SK-N-DZ (cell line): ENCODE measurements at regions not wholly inside any gene's neighbourhood (a gene's known extent, or its start where the extent isn't known, plus 50 kb on each side); places are given as distances from the start of the nearest gene placed in this dataset.

ENCODE experiments used
- DNase-seq: peaks from one replicate; pipeline ENCODE4 v3.0.0-alpha.2; 2015; ENCODE audit warnings: low spot score

- DNase-seq: no peak
Measured at GRCh38 chr12:63090716-63091115, 60.3 kb downstream of the AVPR1A start.

- no peak for DNase-seq
Measured at GRCh38 chr12:63086149-63086915, 64.7 kb downstream of the AVPR1A start.

DNA sequence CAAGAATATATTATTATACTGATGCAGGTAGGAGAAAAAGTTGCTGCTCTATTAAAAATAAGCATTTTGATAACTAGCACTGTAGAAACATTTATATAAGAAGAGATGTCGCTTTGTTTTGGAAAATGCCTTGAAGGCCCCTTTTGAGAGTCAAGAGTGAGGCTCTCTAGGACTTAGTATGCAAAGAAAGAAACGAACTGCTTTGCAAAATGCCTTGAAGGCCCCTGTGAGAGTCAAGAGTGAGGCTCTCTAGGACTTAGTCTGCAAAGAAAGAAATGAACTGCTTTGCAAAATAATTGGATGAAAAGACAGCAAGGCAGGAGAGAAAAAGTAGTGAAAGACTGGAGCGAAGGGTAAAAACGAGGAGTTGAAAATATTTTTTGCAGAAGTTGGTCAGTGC is 65.9 kb downstream of the AVPR1A start:
- DNase-seq: no peak

DNA sequence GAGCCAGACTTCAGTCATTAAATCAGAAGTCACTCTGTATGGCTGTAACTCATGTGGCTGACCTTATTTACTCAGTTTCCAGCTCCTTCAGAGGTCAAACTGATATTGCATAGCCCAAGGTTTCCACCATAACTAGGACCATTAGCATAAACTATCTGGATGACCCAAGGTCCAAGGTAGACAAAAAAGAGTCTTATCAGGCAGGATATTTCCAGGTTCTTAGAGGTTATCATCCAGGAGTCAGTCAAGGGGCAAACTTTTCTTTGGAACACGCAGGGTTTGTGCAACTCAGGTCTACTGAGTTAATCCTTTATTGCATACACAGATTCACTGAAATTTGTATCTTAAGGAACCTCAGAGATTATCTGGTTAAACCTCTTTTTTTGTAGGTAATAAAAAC is 66.5 kb downstream of the AVPR1A start:
- no peak for DNase-seq

DNA sequence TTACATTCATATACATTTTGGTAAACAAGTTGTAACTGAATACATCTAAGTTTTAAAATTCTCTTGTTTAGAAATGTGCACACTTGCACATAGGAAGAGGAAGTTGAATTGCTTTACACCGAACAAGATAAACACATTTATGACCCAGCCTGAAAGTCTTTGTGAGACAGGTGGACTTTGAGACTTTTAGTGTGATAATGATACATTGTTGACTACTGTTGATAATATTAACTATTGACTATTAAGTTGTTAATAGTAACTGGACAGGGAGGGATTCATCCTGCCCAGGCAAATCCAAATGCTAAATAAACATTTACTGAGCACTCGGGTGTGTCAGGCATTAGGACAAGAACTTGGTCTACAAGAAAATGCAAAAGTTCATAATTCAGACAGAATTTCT is 68.0 kb downstream of the AVPR1A start:
- no peak for DNase-seq

- DNase-seq: no peak
Measured at GRCh38 chr12:63079791-63080502, 71.1 kb downstream of the AVPR1A start.

GRCh38 chr12:63078906-63079305 is 72.1 kb downstream of the AVPR1A start:
- DNase-seq: no peak

DNA sequence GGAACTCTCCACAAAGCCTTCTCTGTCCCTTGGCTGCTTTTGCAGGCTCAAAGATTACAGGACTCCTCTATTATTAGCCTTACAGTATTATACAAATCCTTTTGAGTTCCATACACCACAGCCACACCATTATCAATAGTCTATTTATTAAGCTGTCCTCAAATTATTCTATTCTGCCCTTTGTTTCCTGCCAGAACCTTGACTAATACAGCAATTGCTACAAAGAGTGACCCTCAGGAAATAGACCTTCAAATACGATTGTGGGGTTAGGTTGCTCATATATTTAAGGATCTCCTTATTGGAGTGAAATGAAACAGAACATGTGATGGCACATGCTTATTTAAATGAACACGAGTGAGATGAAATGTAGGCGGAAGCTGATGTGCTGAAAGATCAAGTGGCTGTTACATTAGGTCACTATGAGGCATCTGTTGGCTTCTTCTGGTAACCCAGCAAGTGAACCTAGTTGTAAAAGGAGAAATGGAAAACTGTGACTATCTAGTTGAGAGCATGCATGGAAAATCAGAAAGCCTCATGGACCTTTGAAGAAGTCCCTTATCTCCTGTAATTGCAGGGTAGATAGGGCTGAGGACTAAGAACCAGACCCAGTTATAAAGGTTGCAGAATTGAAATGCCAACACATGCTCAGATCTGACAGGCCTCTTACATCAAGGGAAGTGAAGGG is 75.5 kb downstream of the AVPR1A start:
- DNase-seq: no peak

- DNase-seq: peak; percentile 13
Measured at GRCh38 chr12:63070709-63071108, 80.3 kb downstream of the AVPR1A start.

DNA sequence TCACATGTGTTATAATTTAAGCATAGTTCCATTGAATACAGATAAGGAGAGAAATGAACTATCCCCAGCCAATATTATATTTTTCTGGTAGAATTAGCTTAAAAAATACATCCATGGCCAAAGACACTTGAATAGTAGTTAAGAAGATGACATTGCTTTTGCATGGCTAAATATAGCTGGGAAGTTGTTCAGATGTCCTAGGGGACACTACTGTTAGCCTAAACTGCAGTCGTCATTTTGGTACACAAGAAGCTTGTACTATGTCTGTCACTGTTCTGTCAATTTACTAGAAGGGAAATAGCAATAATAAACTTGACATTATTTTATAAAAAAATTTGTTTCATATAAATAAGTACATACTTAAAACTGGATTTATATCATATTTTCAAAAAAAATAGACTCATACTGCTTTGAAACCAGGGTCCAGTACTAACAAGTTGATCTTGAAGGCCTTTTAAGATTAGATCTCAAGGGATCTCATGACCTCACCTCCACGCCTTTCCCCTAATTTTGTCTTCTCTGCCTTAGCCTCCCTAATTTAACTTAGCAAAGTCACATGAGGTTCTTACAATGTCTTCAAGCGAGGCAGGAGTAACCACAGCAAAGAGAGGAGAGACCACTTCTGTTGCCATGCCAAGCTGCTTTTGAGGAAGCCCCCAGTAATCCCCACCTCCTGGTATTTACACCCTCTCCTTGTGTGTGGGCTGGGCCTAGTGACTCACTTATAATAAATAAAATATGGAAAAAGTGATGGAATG is 81.0 kb downstream of the AVPR1A start:
- DNase-seq: no peak

DNA sequence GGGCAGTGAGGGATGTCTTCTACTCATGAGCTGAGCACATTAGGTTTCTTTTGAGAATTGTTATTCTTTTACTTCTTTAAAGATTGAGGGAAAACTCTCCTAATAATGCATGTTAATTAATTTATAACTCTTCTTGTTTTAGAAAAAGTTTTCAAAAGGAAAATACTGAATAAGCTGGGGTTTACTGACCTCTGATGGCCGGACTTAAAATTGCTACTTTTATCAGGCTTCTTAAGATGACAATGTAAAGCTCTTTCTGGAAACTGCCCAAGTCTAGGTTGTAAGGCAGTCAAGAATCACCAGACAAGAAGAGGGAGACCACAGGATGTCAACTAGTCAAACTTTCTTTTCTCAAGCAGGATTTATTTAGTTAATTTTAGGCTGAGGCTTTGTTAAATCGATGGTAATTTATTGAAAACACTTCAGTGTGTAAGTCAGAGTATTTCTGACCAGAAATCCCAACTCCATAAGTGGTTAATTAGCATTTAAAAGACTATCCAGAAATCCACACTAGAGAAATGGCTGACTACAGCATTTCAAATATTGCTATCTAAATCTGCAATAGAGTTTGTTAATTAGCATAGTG is 82.1 kb downstream of the AVPR1A start:
- peak; percentile 49 for DNase-seq

DNA sequence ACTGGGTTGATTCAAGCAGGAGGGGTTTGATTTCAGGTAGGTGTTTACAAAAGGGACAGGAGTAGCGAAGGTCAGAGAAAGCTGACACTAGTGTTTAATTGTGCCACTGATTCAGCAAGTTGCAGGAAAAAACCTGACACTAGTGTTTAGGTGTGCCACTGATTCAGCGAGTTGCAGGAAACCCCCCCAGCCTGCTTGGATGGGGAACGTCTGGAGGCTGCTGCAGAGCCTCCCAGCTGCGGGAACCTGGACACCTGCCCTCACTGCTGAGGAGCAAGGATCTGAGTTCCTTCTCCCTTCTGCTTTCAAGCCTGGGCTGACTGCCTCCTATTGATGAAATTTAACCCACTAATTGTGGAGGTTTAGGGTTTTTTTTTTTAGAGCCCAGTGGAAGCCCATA is 84.2 kb downstream of the AVPR1A start:
- DNase-seq: peak; percentile 24

DNA sequence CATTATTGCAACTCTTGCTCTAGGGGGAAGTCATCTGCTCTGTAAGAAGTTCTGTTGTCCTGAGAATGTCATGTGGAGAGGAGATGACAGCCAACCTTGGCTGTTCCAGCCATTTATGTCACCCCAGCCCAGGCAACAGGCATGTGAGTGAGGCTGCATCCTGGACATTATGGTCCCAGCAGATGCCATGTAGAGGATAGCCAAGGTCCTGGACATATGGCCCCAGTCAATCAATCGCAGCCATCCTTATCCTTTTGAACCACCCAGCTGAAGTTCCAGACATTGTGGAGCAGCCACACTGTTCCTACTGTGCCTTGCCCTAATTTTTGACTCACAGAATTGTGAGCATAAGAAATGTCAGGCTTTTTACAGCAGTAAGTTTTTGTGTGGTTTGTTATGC is 84.9 kb downstream of the AVPR1A start:
- no peak for DNase-seq

- no peak for DNase-seq
Measured at GRCh38 chr12:63064080-63064479, 86.9 kb downstream of the AVPR1A start.

- DNase-seq: no peak
Measured at GRCh38 chr12:63056649-63057048, 94.4 kb downstream of the AVPR1A start.

DNA sequence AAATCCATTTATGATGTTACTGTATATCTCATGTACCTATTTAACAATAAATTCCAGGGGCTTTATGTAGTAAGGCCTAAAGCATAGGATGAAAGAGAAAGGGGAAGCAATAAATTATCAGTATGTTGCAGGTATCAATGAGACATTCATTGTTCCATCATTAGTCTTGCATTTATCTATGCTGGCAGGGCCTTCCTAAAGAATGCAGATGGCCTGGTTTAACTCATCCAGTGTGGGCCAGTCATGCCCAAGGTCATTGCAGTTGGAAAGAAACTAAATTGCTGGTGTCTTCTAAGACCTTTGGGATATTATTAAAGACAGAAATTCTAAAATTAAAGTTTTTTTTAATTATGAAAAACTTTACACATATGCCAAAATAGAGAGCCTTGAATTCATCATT is 98.3 kb downstream of the AVPR1A start:
- no peak for DNase-seq

DNA sequence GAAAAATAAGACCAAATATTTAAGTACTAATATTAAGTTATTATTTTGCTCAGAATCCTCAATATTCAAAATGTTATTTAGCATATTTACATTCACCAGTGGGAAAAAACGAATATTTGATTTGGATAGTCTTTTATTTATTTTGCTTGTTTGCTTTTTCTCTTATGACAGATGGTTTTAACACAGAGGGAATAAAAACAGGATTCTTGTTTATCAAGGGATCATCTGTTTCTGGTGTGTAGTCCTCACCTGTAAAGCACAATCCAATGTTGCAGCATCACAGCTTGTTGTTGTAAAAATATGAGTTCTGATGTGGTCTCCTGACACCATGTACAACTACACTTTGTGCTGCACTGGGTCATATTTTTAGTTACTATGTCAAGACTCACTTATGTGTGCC is 103.9 kb downstream of the AVPR1A start:
- DNase-seq: no peak

GRCh38 chr12:63045020-63045860 is 105.8 kb downstream of the AVPR1A start:
- DNase-seq: no peak

GRCh38 chr12:63042646-63043045 is 107.7 kb upstream of the PPM1H start:
- DNase-seq: no peak

DNA sequence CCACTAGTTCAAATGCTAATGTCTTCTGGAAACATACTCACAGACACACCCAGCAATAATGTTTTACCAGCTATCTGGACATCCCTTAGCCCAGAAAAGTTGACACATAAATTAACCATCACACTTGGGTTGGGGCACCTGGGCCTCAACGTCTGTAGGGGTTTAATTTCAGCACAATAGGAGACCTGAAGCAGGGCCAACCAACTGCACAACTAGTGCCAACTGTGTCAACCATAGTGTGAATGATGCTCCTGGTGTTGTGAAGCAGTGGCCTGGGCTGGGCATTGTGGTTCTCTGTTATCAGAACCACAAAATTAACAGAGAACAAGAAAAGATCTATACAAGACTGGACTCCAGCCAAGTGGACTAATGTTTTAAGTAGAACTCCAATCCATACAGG is 106.7 kb upstream of the PPM1H start:
- DNase-seq: no peak
